NCI-H2227 (cell line): ENCODE measurements at regions not wholly inside any gene's neighbourhood (a gene's known extent, or its start where the extent isn't known, plus 50 kb on each side); places are given as distances from the start of the nearest gene placed in this dataset.
A peak's percentile ranks its signal among the peaks of the same experiment; 100 is the strongest.

Experiments used
- DNase-seq: peaks from one replicate; lab custom pipeline; 2025; ENCODE audit not compliant: unreplicated experiment; lab: John Stamatoyannopoulos, UW

GRCh38 chr18:65548316-65548715, 202.5 kb upstream of the CDH7 start:
- DNase-seq: no peak

GRCh38 chr18:65547046-65547445, 203.8 kb upstream of the CDH7 start:
- no peak for DNase-seq

GRCh38 chr18:65544701-65545100, 206.1 kb upstream of the CDH7 start:
- no peak for DNase-seq

GRCh38 chr18:65527879-65528633, 222.8 kb upstream of the CDH7 start:
- peak; percentile 11 for DNase-seq

GRCh38 chr18:65526099-65526498, 224.7 kb upstream of the CDH7 start:
- DNase-seq: no peak

- DNase-seq: no peak
Observed at GRCh38 chr18:65523461-65523860, 227.4 kb upstream of the CDH7 start.

GRCh38 chr18:65522907-65523306, 227.9 kb upstream of the CDH7 start:
- no peak for DNase-seq

GRCh38 chr18:65516209-65516608, 234.6 kb upstream of the CDH7 start:
- no peak for DNase-seq

GRCh38 chr18:65498605-65499004, 252.2 kb upstream of the CDH7 start:
- DNase-seq: no peak

GRCh38 chr18:65487569-65487968, 263.2 kb upstream of the CDH7 start:
- peak; percentile 39 for DNase-seq

- no peak for DNase-seq
Observed at GRCh38 chr18:65477455-65477854, 273.4 kb upstream of the CDH7 start.

- no peak for DNase-seq
Observed at GRCh38 chr18:65468881-65469280, 281.9 kb upstream of the CDH7 start.

GRCh38 chr18:65464361-65464760, 286.5 kb upstream of the CDH7 start:
- DNase-seq: no peak

GRCh38 chr18:65459741-65460140, 291.1 kb upstream of the CDH7 start:
- DNase-seq: no peak

- DNase-seq: no peak
Observed at GRCh38 chr18:65458871-65459270, 291.9 kb upstream of the CDH7 start.

GRCh38 chr18:65439188-65439587, 311.6 kb upstream of the CDH7 start:
- DNase-seq: no peak

GRCh38 chr18:65436430-65436829, 314.4 kb upstream of the CDH7 start:
- no peak for DNase-seq

- DNase-seq: peak; percentile 16
Observed at GRCh38 chr18:65435534-65435933, 315.3 kb upstream of the CDH7 start.

- DNase-seq: no peak
Observed at GRCh38 chr18:65429601-65430000, 321.2 kb upstream of the CDH7 start.

GRCh38 chr18:65425366-65425765, 325.4 kb upstream of the CDH7 start:
- DNase-seq: no peak

GRCh38 chr18:65423776-65424175, 327.0 kb upstream of the CDH7 start:
- DNase-seq: no peak

GRCh38 chr18:65422544-65423136, 328.2 kb upstream of the CDH7 start:
- no peak for DNase-seq

- DNase-seq: no peak
Observed at GRCh38 chr18:65415098-65415497, 335.7 kb upstream of the CDH7 start.
